Superior temporal gyrus (tissue), 1 donor: ENCODE measurements at regions not wholly inside any gene's neighbourhood (a gene's known extent, or its start where the extent isn't known, plus 50 kb on each side); places are given as distances from the start of the nearest gene placed in this dataset.
"Not testable (repeated sequence)": the region's sequence is repeated elsewhere in the genome, so short reads cannot be mapped to it uniquely, and the experiment has no call there.

Experiments
- DNase-seq: peaks from one replicate; pipeline ENCODE4 v3.0.0-alpha.2; 2016; ENCODE audit errors: extremely low spot score

DNA sequence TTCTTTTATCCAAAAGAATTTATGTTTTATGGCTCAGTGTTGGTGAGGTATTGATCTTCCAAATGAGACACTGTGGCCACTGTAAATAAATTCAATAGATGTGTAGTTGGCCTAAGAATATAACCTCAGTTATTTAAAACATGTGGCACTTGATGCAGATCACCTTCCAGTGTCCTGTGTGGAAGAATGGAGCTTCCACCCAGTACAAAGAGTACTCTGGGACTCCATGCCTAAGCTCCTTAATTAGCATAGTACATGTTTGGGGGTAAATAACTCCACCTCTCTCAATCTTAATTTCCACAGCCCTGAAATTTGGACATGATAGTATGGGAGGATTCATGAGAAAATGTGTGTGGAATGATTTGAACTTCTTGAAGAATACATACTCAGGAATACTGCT is 105.7 kb downstream of the SPDYE17 start:
- not testable (repeated sequence) for DNase-seq

DNA sequence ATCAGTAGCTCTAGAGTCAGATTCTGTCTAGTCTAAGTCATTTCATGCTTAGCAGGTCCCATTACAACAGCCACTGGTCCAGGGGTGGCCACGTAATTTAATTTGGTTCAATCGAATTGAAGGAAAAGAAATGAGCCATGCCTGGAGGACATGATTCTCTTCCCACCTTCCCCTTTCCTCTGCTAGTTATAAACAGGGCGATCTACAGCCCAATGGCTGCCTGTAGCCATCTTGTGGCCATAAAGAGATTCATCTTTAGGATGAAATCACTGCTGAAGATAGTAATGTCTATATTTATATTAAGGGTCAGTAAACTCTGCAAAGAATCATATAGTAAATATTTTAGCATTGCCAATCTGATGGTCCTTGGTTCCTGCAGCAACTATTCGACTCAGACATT is 107.4 kb downstream of the SPDYE17 start:
- DNase-seq = peak; percentile 64

DNA sequence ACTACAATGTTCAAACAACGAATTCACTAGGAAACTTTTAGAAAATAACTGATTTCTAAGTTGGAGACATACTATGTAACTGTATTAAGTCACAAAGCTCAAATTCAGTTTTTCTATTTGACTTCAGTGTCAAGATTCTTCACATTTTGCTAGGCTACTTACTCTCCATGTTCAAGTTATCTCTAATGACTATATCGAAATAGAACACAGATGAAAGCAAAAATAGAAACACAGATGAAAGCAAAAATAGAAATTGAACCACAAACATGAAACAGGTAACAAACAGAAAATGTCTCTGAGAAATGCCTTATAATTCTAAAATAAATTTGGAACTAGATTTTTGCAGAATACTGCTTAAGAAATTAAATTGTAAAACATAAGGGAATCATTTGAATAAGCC is 113.5 kb downstream of the SPDYE17 start:
- not testable (repeated sequence) for DNase-seq

DNA sequence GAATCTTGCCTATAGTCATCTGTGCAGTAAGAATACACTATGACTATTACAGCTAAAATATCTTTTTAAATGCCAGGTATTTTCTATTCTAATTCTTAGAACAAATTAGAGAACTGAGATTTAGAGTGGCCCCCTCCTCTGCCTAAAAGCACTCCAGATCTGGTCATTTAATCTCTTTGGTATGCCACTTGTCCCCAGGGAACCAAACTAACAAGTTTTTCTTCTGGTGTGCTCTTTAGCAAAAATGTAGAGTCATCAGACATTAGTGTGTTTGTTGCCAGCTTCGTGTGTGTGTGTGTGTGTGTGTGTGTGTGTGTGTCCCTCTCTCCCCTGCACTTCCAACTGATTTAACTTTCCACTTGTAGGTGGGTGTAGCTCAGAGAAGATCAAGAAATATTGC is 117.8 kb downstream of the SPDYE17 start:
- DNase-seq = not testable (repeated sequence)

DNA sequence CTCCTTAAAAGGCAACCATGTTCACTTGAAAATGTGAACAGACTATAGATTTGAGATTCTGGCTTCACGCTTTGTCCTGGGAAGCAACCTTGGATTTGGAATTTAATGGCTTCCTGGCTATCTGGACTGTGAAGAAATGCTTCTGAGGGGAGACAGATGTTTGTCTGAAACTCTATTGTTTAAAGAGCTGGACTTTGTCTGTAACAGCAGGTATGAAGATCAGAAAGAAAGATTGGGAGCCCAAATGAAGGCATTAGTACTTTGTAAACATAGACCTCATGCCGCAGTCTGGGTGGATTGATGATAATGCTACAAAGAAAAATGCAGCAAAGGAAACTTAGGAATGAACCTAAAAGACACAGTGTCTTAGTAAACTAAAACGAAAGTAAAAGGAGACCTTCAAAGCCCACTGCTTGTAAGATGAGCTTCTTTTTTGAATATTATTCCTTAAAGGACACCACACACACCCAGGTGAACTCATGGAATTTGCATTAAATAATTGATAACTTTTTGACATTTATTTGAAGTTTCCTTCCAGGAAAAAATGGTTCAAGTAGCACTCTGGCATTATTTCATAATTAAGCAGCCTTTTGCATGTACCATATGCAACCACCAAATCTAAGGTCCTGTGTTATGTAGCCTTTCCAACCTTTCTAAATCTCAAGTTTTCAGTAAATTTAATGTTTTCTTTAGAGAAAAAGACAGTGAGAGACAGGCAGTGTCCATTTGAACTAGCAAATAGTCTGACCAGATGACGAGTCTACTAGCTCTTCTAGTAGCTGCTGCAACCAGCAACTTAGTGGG is 119.9 kb downstream of the SPDYE17 start:
- not testable (repeated sequence) for DNase-seq

DNA sequence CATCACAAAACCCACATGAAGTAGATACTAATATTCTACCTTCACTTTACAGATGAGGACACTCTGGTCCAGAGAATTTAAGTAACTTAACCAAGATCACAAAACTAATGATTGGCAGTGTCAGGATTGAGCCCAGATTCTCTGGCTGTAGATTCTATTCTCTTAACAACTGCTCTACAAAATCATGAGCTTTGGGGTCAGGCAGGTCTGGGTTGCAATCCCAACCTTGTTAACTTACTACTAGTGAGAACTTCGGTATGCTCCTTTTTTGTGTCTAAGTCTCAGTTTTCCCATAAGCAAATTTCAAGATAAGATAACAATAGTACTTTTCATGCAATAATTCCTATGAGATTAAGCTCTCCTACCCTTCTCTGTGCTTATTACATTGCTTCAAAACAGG is 127.5 kb downstream of the SPDYE17 start:
- not testable (repeated sequence) for DNase-seq

DNA sequence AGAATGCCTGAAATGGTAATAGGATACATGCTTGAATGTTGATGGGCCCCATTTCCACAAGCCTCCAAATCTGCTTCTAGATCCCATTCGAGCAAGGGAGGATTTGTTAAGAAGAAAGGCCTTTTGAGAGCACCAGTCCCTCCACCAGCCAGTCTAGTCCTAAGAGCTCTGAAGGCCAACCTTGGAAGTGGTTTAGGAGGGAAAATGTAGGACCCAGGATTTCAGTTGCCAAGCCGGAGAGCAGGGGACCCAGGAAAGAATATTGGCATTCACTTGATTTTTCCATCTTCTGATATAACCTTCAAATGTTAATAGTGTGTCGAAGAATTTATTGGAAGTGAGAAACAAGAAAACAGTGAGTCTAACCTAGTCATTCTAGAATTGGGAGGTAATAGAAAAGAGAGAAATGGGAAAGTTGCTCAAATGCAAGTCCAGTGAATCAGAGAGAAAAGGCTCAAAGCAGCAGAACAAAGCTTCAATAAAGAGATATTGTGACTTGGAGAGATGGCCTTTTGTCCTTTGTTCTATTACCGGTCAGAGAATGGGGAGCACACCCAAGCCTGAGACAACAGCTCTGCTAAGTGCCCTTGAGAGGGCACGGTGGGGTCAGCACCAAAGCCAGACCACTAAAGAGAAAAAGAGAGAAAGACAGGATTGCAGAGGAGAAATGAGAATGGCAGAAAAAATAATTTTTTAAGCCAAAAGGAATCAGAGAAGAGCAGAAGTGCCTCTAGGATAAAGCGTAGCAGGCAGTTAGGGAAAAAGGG is 130.0 kb downstream of the SPDYE17 start:
- peak; percentile 76 for DNase-seq

DNA sequence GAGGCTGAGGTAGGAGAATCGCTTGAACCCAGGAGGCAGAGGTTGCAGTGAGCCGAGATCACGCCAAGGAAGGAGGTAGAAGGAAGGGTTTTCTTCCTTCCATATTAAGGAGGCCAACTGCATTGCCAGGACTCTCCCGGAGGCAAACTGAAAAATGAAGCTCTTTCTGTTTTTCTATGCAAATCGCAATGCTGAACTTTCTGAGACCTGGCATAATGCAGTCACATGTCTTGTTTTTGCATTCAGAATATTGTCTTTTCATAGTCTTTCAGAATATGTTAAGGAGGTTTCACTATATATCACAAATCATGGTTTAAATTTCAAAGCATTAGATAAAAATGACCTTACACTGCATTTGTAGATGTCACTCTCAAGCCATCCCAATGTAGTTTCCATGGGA is 133.4 kb downstream of the SPDYE17 start:
- DNase-seq = not testable (repeated sequence)

DNA sequence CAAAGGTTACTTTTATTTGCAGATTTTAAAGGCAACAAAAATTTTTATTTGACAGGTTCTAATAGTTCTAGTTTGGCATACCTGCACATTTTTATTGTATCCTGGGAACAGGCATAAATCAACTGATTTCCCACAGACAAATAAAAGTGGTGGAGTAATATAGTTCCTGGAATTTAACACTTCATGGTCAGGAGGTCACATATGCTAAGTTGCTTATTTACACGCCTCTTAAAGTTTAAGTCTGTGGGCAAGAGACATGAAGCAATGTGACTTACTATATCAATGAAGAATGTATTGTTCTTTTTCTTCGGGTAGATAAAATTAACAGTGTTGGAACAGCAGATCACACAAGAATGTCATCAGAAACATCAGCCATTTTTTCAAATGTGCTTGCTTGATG is 135.2 kb downstream of the SPDYE17 start:
- not testable (repeated sequence) for DNase-seq

DNA sequence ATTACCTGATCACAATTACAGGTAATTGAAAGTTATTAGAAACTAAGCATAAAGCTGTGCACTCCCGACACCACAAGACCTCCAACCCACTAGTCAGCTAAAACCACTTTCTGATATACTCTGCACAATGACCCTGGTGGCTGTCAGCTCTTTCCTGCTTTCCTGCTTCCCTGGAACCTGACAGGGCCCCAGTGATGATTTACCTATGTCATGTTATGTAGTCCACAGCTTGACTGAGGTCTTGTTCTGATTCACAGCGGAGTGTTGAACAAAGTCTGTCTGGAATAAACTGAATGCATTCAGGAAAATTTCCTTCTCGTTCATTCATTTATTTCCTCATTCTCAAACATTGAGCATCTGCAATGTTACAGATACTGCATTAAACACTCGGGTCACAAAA is 136.5 kb downstream of the SPDYE17 start:
- DNase-seq = not testable (repeated sequence)

DNA sequence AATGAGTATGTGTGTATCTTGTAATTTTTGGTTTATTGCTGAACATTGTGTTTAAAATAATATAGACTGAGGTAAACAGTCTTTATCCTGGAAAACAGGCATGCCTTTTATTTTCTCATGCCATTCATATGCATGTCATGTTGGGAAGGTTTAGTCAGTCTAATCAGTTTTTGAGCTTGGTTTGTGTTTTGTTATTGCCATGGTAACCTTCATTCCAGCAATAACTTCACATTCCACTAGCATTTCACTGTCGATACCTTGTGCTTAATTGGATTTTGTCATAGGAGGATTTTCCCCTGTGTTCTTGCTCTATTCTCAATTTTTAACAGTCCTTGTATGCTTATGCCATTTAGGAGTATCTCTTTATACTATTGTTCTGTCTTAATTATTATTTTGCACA is 140.4 kb downstream of the SPDYE17 start:
- not testable (repeated sequence) for DNase-seq

DNA sequence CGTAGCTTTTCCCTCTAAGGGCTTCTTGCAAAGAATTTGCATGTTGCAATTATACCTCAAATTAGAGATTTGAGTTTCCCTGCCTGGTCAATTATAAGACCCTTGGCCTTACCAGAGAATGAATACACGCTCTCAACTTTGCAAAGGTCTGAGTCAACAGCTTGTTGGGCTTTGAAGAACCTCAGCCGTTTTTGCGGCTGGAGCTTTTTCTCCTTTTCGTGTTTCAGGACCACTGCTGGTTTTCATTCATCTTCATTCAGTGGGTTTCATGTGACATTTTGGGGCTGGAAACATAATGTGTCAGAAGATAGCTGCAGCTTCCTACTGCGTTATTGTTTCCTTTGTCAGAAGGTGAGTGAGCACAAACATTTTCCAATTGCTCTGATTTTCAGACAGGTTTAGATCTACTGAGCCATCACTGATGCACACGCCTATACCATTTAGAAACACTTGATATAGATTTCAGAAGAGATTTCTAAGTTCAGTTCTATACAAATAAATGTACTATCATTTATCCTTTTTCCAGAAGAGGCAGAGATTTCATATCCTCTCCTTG is 152.3 kb downstream of the SPDYE17 start:
- DNase-seq = not testable (repeated sequence)

DNA sequence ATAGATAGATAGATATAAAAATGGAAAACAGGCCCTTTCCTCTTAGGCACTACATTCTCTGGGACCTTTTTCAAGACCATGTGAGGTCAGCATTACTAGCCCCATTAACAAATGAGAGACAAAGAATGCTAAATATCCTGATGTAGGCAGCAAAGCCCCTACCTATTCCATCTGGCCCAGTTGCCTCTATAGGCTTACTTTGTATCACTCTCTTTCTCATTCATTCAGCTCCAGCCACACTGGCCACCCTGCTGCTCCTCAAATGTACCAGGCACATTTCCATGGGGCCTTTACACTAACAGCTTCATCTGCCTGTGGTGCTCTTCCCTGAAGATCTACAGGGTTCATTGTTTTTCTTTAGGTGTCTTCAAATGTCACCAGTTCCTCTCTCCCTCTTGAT is 156.4 kb downstream of the SPDYE17 start:
- DNase-seq = not testable (repeated sequence)

DNA sequence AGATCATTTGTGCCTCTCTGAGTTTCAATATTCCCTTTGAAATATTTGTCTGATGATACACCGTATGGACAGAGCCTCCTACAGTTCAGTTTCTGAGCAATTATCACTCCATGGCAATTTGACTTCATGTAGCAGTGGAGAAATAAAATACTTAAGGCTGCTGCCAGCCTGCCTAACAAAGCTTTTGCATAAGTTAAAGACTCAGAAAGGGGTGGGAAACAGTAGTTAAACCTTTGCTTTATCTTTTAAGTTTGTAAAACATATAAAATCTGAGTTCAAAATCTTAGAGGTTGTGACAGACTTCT is 161.7 kb downstream of the SPDYE17 start:
- DNase-seq = not testable (repeated sequence)

DNA sequence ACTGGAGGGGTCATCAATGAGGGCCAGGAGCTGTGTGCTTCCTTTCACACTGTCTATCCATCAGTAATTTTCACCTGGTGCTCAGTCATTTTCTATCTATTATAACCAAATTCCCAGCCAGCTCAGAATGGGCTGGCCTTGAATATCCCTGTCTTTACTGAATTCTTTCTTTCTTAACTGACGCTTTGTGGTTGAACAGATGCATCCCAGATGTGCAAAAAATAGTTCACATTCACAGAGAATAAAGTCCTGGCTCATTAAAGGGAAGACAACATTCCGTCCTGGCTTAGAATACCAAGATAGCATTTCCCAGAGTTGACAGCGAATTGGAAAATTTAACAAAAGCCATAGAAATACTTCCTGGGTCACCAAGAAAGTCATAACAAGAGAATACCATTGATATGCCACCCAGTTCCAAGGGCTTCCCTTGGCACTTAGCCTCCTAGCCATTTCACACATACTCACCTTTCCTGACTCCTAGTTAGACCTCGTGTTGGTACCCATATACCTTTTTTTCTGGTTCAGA is 164.7 kb downstream of the SPDYE17 start:
- DNase-seq = not testable (repeated sequence)

DNA sequence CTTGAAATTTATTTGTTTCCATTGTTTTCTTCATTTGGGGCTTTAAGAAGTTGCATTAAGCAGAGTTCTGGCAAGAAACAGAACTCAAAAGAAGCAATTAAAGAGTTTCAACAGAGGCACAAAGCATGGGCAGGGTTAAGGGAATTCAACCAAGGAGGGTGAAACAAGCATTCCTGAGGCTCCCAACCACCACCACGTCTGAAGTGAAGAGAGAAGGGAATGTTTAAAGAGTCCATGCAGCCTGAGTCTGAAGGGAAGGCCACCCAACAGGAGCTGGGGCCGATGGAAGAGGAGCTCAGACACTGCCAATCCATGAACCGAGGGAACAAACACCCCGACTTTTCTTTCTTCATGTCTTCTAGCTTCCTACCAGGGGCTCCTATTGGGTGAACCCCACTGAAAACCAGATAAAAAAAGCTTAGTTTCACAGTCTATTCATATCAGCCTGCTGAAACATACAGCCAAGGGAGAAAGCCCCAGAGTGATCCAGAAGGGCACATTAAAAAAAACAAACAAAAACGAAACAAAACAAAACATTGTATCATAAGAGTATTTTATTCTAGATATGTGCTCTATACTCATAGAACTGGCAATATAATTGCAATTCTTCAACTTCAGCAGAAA is 168.9 kb downstream of the SPDYE17 start:
- DNase-seq = not testable (repeated sequence)

DNA sequence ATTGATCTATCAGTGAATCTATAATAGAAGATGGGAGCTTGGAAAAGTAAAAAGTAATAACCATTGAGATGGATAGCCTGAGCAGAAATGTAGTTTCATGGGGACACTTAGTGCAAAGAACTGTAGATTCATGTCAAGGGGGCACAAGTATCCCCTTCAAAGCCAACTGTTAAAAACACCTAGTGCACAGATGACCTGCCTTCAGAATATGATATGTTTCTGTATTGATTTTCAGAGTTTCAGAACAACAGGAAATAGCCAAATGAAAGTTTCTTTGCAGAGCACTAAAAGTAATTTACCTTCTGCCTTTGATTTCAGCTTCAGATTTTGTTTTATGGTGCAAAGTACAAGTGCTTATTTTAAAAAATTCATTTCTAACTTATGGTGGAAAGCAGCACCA is 169.9 kb downstream of the SPDYE17 start:
- not testable (repeated sequence) for DNase-seq

DNA sequence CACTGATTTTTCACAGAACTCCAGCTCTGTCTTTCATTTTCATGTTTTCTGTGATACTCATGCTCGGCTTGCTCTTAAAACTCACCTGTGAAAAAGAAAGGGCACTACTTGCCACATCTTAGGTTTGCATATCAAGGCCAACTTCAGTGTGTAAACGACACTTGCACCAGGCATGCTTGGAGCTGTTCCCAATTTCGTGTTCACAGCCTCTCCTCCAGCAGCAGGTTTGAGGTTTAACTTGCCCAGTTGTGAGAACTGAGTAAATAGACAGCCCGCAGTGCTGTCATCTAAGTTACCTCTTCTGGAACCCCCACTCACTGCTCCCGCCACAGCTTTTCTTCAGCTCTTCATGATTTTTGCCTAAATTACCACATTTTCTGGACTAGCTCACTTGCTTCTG is 172.2 kb downstream of the SPDYE17 start:
- DNase-seq = not testable (repeated sequence)

DNA sequence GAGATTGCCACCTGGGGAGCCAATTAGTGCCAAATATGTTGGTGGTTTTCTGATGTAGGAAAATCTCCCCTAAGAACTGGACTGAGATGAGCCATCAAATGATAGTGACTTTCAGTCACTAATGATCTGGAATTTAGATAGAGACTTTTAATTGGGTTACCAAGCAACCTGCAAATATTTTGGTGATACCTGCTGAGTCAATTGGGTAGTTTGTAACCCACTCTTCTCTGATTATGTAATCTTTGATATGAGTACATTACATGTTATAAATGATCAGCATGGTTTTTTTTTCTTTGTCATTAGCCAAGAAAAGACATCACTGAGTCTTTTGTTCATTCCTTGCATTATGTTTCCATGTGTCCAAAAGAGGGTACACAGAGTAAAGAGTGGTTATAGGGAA is 177.5 kb downstream of the SPDYE17 start:
- DNase-seq = not testable (repeated sequence)

DNA sequence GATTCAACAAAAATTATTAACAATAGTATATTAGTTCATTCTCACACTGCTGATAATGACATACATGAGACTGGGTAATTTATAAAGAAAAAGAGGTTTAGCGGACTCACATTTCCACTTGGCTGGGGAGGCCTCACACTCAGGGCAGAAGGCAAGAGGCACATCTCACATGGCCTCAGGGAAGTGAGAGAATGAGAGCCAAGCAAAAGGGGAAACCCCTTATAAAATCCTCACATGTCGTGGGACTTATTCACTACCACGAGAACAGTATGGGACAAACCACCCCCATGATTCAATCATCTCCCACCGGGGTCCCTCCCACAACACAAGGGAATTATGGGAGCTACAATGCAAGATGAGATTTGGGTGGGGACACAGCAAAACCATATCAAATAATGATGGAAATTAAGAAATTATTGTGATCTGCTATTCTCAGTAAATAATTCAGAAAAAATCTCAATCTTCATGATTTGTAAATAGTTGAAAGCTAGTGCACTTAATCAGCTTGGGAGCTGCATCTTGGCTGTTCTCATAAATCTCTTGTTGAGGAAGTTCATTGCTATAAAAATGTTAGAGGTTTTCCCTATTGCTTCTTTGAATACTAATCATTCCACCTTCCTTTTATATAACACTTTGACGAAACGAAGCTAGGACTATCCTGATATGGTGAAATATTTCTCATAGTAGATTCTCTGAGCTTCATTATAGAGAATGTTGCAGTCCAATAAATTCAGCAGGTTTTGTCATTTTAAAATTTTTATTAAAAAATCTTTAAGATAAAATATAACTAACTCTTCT is 179.2 kb downstream of the SPDYE17 start:
- not testable (repeated sequence) for DNase-seq

DNA sequence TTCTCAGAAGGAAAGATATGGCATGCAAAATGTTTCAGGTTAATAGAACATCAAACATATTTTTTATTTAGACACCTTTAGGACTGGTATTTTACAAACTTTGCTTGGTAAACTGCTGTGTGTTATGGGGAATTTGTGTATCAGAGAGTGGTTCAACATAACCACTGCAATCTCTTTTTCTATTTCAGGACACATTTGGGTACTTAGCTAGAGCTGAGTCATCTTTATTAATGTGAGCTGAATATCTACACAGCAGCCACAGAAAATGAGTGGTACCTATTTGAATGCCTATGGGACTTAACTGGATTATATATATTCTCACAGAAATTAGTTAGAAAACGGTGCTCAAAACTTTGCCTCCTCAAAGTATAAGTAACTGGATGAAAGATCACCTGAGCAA is 179.8 kb downstream of the SPDYE17 start:
- DNase-seq = not testable (repeated sequence)
